Panc1 (cell line): ENCODE measurements at regions not wholly inside any gene's neighbourhood (a gene's known extent, or its start where the extent isn't known, plus 50 kb on each side); places are given as distances from the start of the nearest gene placed in this dataset.

Experiments
- POLR2AphosphoS5 ChIP-seq: IDR thresholded peaks from 2 replicates; pipeline ENCODE4 v1.6.1; 2012; ENCODE audit warnings: mild to moderate bottlenecking, low read depth, low read length, moderate library complexity
- REST ChIP-seq, 2 experiments: IDR thresholded peaks; 2 replicates each; pipeline ENCODE4 v1.6.1; 2011 to 2012; ENCODE audit warnings: low read depth in 2 of 2, control low read depth in 1 of 2, low read length in 1 of 2, mild to moderate bottlenecking in 1 of 2, moderate library complexity in 1 of 2; ENCODE audit not compliant: insufficient read depth in 1 of 2
- TF ChIP-seq, protein P1 (sequence below): fragments of 450-650 bp; IDR thresholded peaks from 2 replicates; pipeline ENCODE4 v1.5.1; 2017; ENCODE audit warnings: mild to moderate bottlenecking

GRCh38 chr14:61996753-61997152 is 234.5 kb downstream of the SNAPC1 start:
- TF ChIP-seq REST (IDR thresholded peaks at IDR 0.05; ENCODE audit: insufficient read depth in 1 of 2, low read depth in 2 of 2, low read length in 1 of 2) (no peak), POLR2AphosphoS5 (no peak)
- TF ChIP-seq, protein P1, sequence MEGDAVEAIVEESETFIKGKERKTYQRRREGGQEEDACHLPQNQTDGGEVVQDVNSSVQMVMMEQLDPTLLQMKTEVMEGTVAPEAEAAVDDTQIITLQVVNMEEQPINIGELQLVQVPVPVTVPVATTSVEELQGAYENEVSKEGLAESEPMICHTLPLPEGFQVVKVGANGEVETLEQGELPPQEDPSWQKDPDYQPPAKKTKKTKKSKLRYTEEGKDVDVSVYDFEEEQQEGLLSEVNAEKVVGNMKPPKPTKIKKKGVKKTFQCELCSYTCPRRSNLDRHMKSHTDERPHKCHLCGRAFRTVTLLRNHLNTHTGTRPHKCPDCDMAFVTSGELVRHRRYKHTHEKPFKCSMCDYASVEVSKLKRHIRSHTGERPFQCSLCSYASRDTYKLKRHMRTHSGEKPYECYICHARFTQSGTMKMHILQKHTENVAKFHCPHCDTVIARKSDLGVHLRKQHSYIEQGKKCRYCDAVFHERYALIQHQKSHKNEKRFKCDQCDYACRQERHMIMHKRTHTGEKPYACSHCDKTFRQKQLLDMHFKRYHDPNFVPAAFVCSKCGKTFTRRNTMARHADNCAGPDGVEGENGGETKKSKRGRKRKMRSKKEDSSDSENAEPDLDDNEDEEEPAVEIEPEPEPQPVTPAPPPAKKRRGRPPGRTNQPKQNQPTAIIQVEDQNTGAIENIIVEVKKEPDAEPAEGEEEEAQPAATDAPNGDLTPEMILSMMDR, result no peak
